Keratinocyte (primary cell): ENCODE measurements at regions not wholly inside any gene's neighbourhood (a gene's known extent, or its start where the extent isn't known, plus 50 kb on each side); places are given as distances from the start of the nearest gene placed in this dataset.
"Not testable (repeated sequence)": the region's sequence is repeated elsewhere in the genome, so short reads cannot be mapped to it uniquely, and the experiment has no call there.

Experiments
- DNase-seq: peaks from one replicate; pipeline ENCODE4 v3.0.0-alpha.2; 2011; ENCODE audit warnings: low read depth, missing footprints, low spot score
- FAIRE-seq: peaks from 2 replicates; lab custom pipeline; 2011; peaks lifted over from hg19 to GRCh38; lab: Jason Lieb, UNC
- H2AFZ ChIP-seq: 2 replicates; pipeline ENCODE4 v1.6.0; 2012; ENCODE audit warnings: low read length, control low read depth, inconsistent platforms; ENCODE audit not compliant: control insufficient read depth
- H3K27ac ChIP-seq: 2 replicates; pipeline ENCODE4 v1.5.1; 2011; ENCODE audit warnings: low read length; ENCODE audit not compliant: control insufficient read depth, insufficient read depth
- H3K27me3 ChIP-seq: 3 replicates; pipeline ENCODE4 v1.6.0; 2011; ENCODE audit warnings: low read length; ENCODE audit not compliant: control insufficient read depth, insufficient read depth; ENCODE audit errors: extremely low read depth
- H3K36me3 ChIP-seq, 2 experiments: 2 replicates in 1 of 2; 3 replicates in 1 of 2; pipeline ENCODE4 v1.5.1; 2011; ENCODE audit warnings: low read length in 2 of 2, mild to moderate bottlenecking in 1 of 2; ENCODE audit not compliant: control insufficient read depth in 2 of 2, insufficient read depth in 2 of 2; ENCODE audit errors: extremely low read depth in 1 of 2
- H3K4me1 ChIP-seq: 3 replicates; pipeline ENCODE4 v1.5.1; 2011; ENCODE audit warnings: low read length; ENCODE audit not compliant: control insufficient read depth, insufficient read depth; ENCODE audit errors: extremely low read depth
- H3K4me2 ChIP-seq: 3 replicates; pipeline ENCODE4 v1.6.0; 2011; ENCODE audit warnings: low read depth, low read length; ENCODE audit not compliant: control insufficient read depth, insufficient read depth; ENCODE audit errors: extremely low read depth
- H3K4me3 ChIP-seq, 3 experiments: fragments of 200-600 bp in 1 of 3; sonication (generic) in 1 of 3; 2 replicates in 2 of 3; 3 replicates in 1 of 3; pipeline ENCODE4 v1.5.1; 2011 to 2016; ENCODE audit warnings: low read length in 3 of 3, mild to moderate bottlenecking in 3 of 3, control low read depth in 2 of 3, inconsistent platforms in 1 of 3, low read depth in 1 of 3, mixed read lengths in 1 of 3, mixed run types in 1 of 3, moderate library complexity in 1 of 3; ENCODE audit not compliant: control insufficient read depth in 2 of 3, insufficient read depth in 2 of 3; ENCODE audit errors: extremely low read depth in 1 of 3
- H3K79me2 ChIP-seq: 2 replicates; pipeline ENCODE4 v1.6.0; 2012; ENCODE audit warnings: low read length; ENCODE audit not compliant: control insufficient read depth, insufficient read depth
- H3K9ac ChIP-seq: 3 replicates; pipeline ENCODE4 v1.6.0; 2011; ENCODE audit warnings: low read length; ENCODE audit not compliant: control insufficient read depth, insufficient read depth; ENCODE audit errors: extremely low read depth
- H3K9me1 ChIP-seq: 3 replicates; pipeline ENCODE4 v1.6.0; 2011; ENCODE audit warnings: low read length; ENCODE audit not compliant: control insufficient read depth, insufficient read depth; ENCODE audit errors: extremely low read depth
- H3K9me3 ChIP-seq: 2 replicates; pipeline ENCODE4 v1.5.1; 2012; ENCODE audit warnings: low read depth, low read length; ENCODE audit not compliant: control insufficient read depth
- H4K20me1 ChIP-seq: 3 replicates; pipeline ENCODE4 v1.6.0; 2011; ENCODE audit warnings: low read length; ENCODE audit not compliant: control insufficient read depth, insufficient read depth; ENCODE audit errors: extremely low read depth
- CTCF ChIP-seq, 3 experiments: IDR thresholded peaks in 1 of 3; conservative IDR thresholded peaks in 1 of 3; optimal IDR thresholded peaks in 1 of 3; 2 replicates in 2 of 3; 3 replicates in 1 of 3; pipeline versions ENCODE3 to v1.5.1; 2011; ENCODE audit warnings: low read length in 3 of 3, mild to moderate bottlenecking in 3 of 3, moderate library complexity in 2 of 3, control low read depth in 1 of 3, inconsistent platforms in 1 of 3; ENCODE audit not compliant: insufficient read depth in 2 of 3; ENCODE audit errors: extremely low read depth in 1 of 3
- EZH2 ChIP-seq: IDR thresholded peaks from one replicate; pipeline ENCODE4 v1.6.1; 2012; ENCODE audit warnings: inconsistent platforms, mild to moderate bottlenecking, low read length, moderate library complexity
- dilution Hi-C: fragments of 300-500 bp; cut with MboI; formaldehyde crosslinking; loops from one replicate; pipeline ENCODE4 v1.7.0; 2020; ENCODE audit warnings: low sequenced_read_pairs; ENCODE audit not compliant: extremely low pct_ligation_motif_present

DNA sequence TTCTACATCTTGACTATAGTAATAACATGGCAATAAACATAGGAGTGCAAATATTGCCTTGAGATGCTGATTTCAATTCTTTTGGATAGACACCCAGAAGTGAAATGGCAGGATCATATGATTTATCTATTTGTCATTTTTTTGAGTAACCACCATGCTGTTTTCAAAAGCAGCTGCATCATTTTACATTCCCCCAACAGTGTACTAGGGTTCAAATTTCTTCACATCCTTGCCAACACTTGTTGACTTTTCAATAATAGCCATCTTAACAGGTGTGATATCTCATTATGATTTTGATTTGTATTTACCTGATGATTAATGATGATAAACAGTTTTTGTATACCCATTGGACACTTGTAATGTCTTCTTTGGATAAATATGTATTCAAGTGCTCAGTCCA is 90.8 kb downstream of the STRADB start:
- Histone ChIP-seq H3K27me3 (no peaks in the 10 kb centered on the region), H3K79me2 (no peaks in the 10 kb centered on the region), H3K27ac (no peak overlapping the region), H3K4me2 (no peak overlapping the region), H4K20me1 (no peaks in the 10 kb centered on the region), H3K4me3 (no peak overlapping the region), H3K9ac (no peak overlapping the region), H3K9me3 (no peaks in the 10 kb centered on the region), H2AFZ (no peak overlapping the region), H3K36me3 (no peaks in the 10 kb centered on the region), H3K4me1 (no peaks in the 10 kb centered on the region), H3K9me1 (no peaks in the 10 kb centered on the region)
- TF ChIP-seq EZH2 (no peak), CTCF (optimal IDR thresholded peaks at IDR 0.05 in 1 of 3, IDR thresholded peaks at IDR 0.05 in 1 of 3, conservative IDR thresholded peaks at IDR 0.05 in 1 of 3; ENCODE audit: extremely low read depth in 1 of 3, insufficient read depth in 2 of 3, low read length in 3 of 3) (no peak)
- FAIRE-seq (no peak), DNase-seq (no peak)
- dilution Hi-C loops, result no loop called here

- H3K79me2 ChIP-seq, DNase-seq, H3K27me3 ChIP-seq, H3K4me3 ChIP-seq, H3K9me1 ChIP-seq, H4K20me1 ChIP-seq, dilution Hi-C loops, H3K9ac ChIP-seq, H3K4me2 ChIP-seq, H3K9me3 ChIP-seq, H3K27ac ChIP-seq, H2AFZ ChIP-seq, H3K4me1 ChIP-seq, H3K36me3 ChIP-seq, FAIRE-seq: not testable (repeated sequence)
These were observed 87.7 kb downstream of the STRADB start for GRCh38 chr2:201539271-201539670.

- Histone ChIP-seq H3K4me3 (no peak overlapping the region), H3K4me2 (no peak overlapping the region), H3K27ac (no peak overlapping the region), H3K79me2 (no peaks in the 10 kb centered on the region), H3K36me3 (no peaks in the 10 kb centered on the region), H2AFZ (no peak overlapping the region), H3K9me1 (no peaks in the 10 kb centered on the region), H3K4me1 (no peaks in the 10 kb centered on the region), H3K9ac (no peak overlapping the region), H3K9me3 (peaks cover 7% of the 10 kb centered on the region), H3K27me3 (no peaks in the 10 kb centered on the region), H4K20me1 (no peaks in the 10 kb centered on the region)
- FAIRE-seq (no peak), DNase-seq (no peak)
- TF ChIP-seq CTCF (optimal IDR thresholded peaks at IDR 0.05 in 1 of 3, IDR thresholded peaks at IDR 0.05 in 1 of 3, conservative IDR thresholded peaks at IDR 0.05 in 1 of 3; ENCODE audit: extremely low read depth in 1 of 3, insufficient read depth in 2 of 3, low read length in 3 of 3), result no peak
- dilution Hi-C loops, result no loop called here
These were observed 86.5 kb downstream of the STRADB start for GRCh38 chr2:201538025-201538424.
